ENCODE measurements at regions not wholly inside any gene's neighbourhood (a gene's known extent, or its start where the extent isn't known, plus 50 kb on each side); places are given as distances from the start of the nearest gene placed in this dataset.
"Not testable (repeated sequence)": the region's sequence is repeated elsewhere in the genome, so short reads cannot be mapped to it uniquely, and the experiment has no call there.

- H3K9me3 ChIP-seq (ENCODE audit: control insufficient read depth in 3 of 3, low read length in 3 of 3); H3K27ac ChIP-seq (ENCODE audit: low read depth, low read length); H3K4me3 ChIP-seq (ENCODE audit: low read length in 3 of 3); H3K4me1 ChIP-seq (ENCODE audit: control insufficient read depth in 3 of 3, insufficient read depth in 3 of 3, low read length in 3 of 3); H3K9ac ChIP-seq (ENCODE audit: low read depth in 1 of 3, low read length in 3 of 3); H3K36me3 ChIP-seq (ENCODE audit: control insufficient read depth in 3 of 3, insufficient read depth in 3 of 3, low read length in 3 of 3): not testable (repeated sequence)
- H3K27me3 ChIP-seq (ENCODE audit: control insufficient read depth in 3 of 3, insufficient read depth in 3 of 3, low read length in 3 of 3) = peaks cover 0 to 13% (median 2%) of the 10 kb centered on the region in 3 donors
These were observed 187.4 kb downstream of the LAT start for GRCh38 chr16:29172098-29172724.

GRCh38 chr16:29171296-29171695 lies 186.4 kb downstream of the LAT start:
- H3K36me3 ChIP-seq (ENCODE audit: control insufficient read depth in 3 of 3, insufficient read depth in 3 of 3, low read length in 3 of 3); H3K27ac ChIP-seq (ENCODE audit: low read depth, low read length); H3K9me3 ChIP-seq (ENCODE audit: control insufficient read depth in 3 of 3, low read length in 3 of 3); H3K4me1 ChIP-seq (ENCODE audit: control insufficient read depth in 3 of 3, insufficient read depth in 3 of 3, low read length in 3 of 3); H3K9ac ChIP-seq (ENCODE audit: low read depth in 1 of 3, low read length in 3 of 3); H3K4me3 ChIP-seq (ENCODE audit: low read length in 3 of 3): not testable (repeated sequence)
- peaks cover 0 to 13% (median 2%) of the 10 kb centered on the region in 3 donors for H3K27me3 ChIP-seq (ENCODE audit: control insufficient read depth in 3 of 3, insufficient read depth in 3 of 3, low read length in 3 of 3)

GRCh38 chr16:29170393-29171119 lies 185.7 kb downstream of the LAT start:
- H3K36me3 ChIP-seq (ENCODE audit: control insufficient read depth in 3 of 3, insufficient read depth in 3 of 3, low read length in 3 of 3); H3K4me3 ChIP-seq (ENCODE audit: low read length in 3 of 3); H3K9ac ChIP-seq (ENCODE audit: low read depth in 1 of 3, low read length in 3 of 3); H3K4me1 ChIP-seq (ENCODE audit: control insufficient read depth in 3 of 3, insufficient read depth in 3 of 3, low read length in 3 of 3); H3K27ac ChIP-seq (ENCODE audit: low read depth, low read length); H3K9me3 ChIP-seq (ENCODE audit: control insufficient read depth in 3 of 3, low read length in 3 of 3): not testable (repeated sequence)
- peaks cover 0 to 13% (median 2%) of the 10 kb centered on the region in 3 donors for H3K27me3 ChIP-seq (ENCODE audit: control insufficient read depth in 3 of 3, insufficient read depth in 3 of 3, low read length in 3 of 3)

- H3K36me3 ChIP-seq (ENCODE audit: control insufficient read depth in 3 of 3, insufficient read depth in 3 of 3, low read length in 3 of 3); H3K9ac ChIP-seq (ENCODE audit: low read depth in 1 of 3, low read length in 3 of 3); H3K4me1 ChIP-seq (ENCODE audit: control insufficient read depth in 3 of 3, insufficient read depth in 3 of 3, low read length in 3 of 3); H3K4me3 ChIP-seq (ENCODE audit: low read length in 3 of 3); H3K27ac ChIP-seq (ENCODE audit: low read depth, low read length); H3K9me3 ChIP-seq (ENCODE audit: control insufficient read depth in 3 of 3, low read length in 3 of 3): not testable (repeated sequence)
- H3K27me3 ChIP-seq (ENCODE audit: control insufficient read depth in 3 of 3, insufficient read depth in 3 of 3, low read length in 3 of 3) = peaks cover 0 to 13% (median 2%) of the 10 kb centered on the region in 3 donors
These were observed 184.6 kb downstream of the LAT start for GRCh38 chr16:29169295-29169994.

- not testable (repeated sequence) for H3K36me3 ChIP-seq (ENCODE audit: control insufficient read depth in 3 of 3, insufficient read depth in 3 of 3, low read length in 3 of 3); H3K27ac ChIP-seq (ENCODE audit: low read depth, low read length); H3K4me3 ChIP-seq (ENCODE audit: low read length in 3 of 3); H3K4me1 ChIP-seq (ENCODE audit: control insufficient read depth in 3 of 3, insufficient read depth in 3 of 3, low read length in 3 of 3); H3K9me3 ChIP-seq (ENCODE audit: control insufficient read depth in 3 of 3, low read length in 3 of 3); H3K9ac ChIP-seq (ENCODE audit: low read depth in 1 of 3, low read length in 3 of 3)
- peaks cover 0 to 13% (median 2%) of the 10 kb centered on the region in 3 donors for H3K27me3 ChIP-seq (ENCODE audit: control insufficient read depth in 3 of 3, insufficient read depth in 3 of 3, low read length in 3 of 3)
These were observed 183.8 kb downstream of the LAT start for GRCh38 chr16:29168515-29169259.

GRCh38 chr16:29164442-29165089 lies 179.7 kb downstream of the LAT start:
- not testable (repeated sequence) for H3K27ac ChIP-seq (ENCODE audit: low read depth, low read length); H3K4me1 ChIP-seq (ENCODE audit: control insufficient read depth in 3 of 3, insufficient read depth in 3 of 3, low read length in 3 of 3); H3K4me3 ChIP-seq (ENCODE audit: low read length in 3 of 3)

GRCh38 chr16:29160171-29160570 lies 175.3 kb downstream of the LAT start:
- H3K27me3 ChIP-seq (ENCODE audit: control insufficient read depth in 3 of 3, insufficient read depth in 3 of 3, low read length in 3 of 3); H3K36me3 ChIP-seq (ENCODE audit: control insufficient read depth in 3 of 3, insufficient read depth in 3 of 3, low read length in 3 of 3); H3K4me3 ChIP-seq (ENCODE audit: low read length in 3 of 3); H3K27ac ChIP-seq (ENCODE audit: low read depth, low read length); H3K4me1 ChIP-seq (ENCODE audit: control insufficient read depth in 3 of 3, insufficient read depth in 3 of 3, low read length in 3 of 3); H3K9me3 ChIP-seq (ENCODE audit: control insufficient read depth in 3 of 3, low read length in 3 of 3); H3K9ac ChIP-seq (ENCODE audit: low read depth in 1 of 3, low read length in 3 of 3): not testable (repeated sequence)

More at GRCh38 chr16:29164442-29165089, 179.7 kb downstream of the LAT start:
- not testable (repeated sequence) for H3K9me3 ChIP-seq (ENCODE audit: control insufficient read depth in 3 of 3, low read length in 3 of 3); H3K27me3 ChIP-seq (ENCODE audit: control insufficient read depth in 3 of 3, insufficient read depth in 3 of 3, low read length in 3 of 3); H3K36me3 ChIP-seq (ENCODE audit: control insufficient read depth in 3 of 3, insufficient read depth in 3 of 3, low read length in 3 of 3); H3K9ac ChIP-seq (ENCODE audit: low read depth in 1 of 3, low read length in 3 of 3)

GRCh38 chr16:29159603-29160002 lies 174.8 kb downstream of the LAT start:
- not testable (repeated sequence) for H3K9ac ChIP-seq (ENCODE audit: low read depth in 1 of 3, low read length in 3 of 3); H3K27me3 ChIP-seq (ENCODE audit: control insufficient read depth in 3 of 3, insufficient read depth in 3 of 3, low read length in 3 of 3); H3K4me1 ChIP-seq (ENCODE audit: control insufficient read depth in 3 of 3, insufficient read depth in 3 of 3, low read length in 3 of 3); H3K9me3 ChIP-seq (ENCODE audit: control insufficient read depth in 3 of 3, low read length in 3 of 3); H3K4me3 ChIP-seq (ENCODE audit: low read length in 3 of 3); H3K27ac ChIP-seq (ENCODE audit: low read depth, low read length); H3K36me3 ChIP-seq (ENCODE audit: control insufficient read depth in 3 of 3, insufficient read depth in 3 of 3, low read length in 3 of 3)

GRCh38 chr16:29158785-29159184 lies 173.9 kb downstream of the LAT start:
- Histone ChIP-seq H3K27me3 (ENCODE audit: control insufficient read depth in 3 of 3, insufficient read depth in 3 of 3, low read length in 3 of 3) (peaks cover 0 to 5% (median 2%) of the 10 kb centered on the region in 3 donors), H3K27ac (ENCODE audit: low read depth, low read length) (no peak overlapping the region), H3K4me1 (ENCODE audit: control insufficient read depth in 3 of 3, insufficient read depth in 3 of 3, low read length in 3 of 3) (peaks cover 7 to 9% (median 9%) of the 10 kb centered on the region in 3 donors), H3K9me3 (ENCODE audit: control insufficient read depth in 3 of 3, low read length in 3 of 3) (no peaks in the 10 kb centered on the region), H3K4me3 (ENCODE audit: low read length in 3 of 3) (no peak overlapping the region), H3K9ac (ENCODE audit: low read depth in 1 of 3, low read length in 3 of 3) (no peak overlapping the region), H3K36me3 (ENCODE audit: control insufficient read depth in 3 of 3, insufficient read depth in 3 of 3, low read length in 3 of 3) (no peaks in the 10 kb centered on the region)
